CD4-positive, CD25-positive, alpha-beta regulatory T cell (primary cell): ENCODE measurements at regions not wholly inside any gene's neighbourhood (a gene's known extent, or its start where the extent isn't known, plus 50 kb on each side); places are given as distances from the start of the nearest gene placed in this dataset.

Source experiments
- ATAC-seq, 2 donors: fragments of 150-1000 bp; cut with Tn5 transposase; one replicate each; pipeline ENCODE4 v1.10.0; 2021; ENCODE audit warnings: low read depth in 2 of 2, moderate number of reproducible peaks in 2 of 2, moderate library complexity in 1 of 2
- DNase-seq, 3 donors: peaks; one replicate each; pipeline versions ENCODE4 v3.0.0 to v3.0.0-alpha.2; 2012 to 2022; ENCODE audit warnings: mixed read lengths in 1 of 3
- H3K27ac ChIP-seq: one replicate; pipeline ENCODE4 v1.7.0; 2013; ENCODE audit warnings: mild to moderate bottlenecking, low read length; ENCODE audit not compliant: insufficient read depth, poor library complexity, severe bottlenecking
- H3K27me3 ChIP-seq: one replicate; pipeline ENCODE4 v1.7.0; 2013; ENCODE audit warnings: low read length; ENCODE audit not compliant: control insufficient read depth, insufficient read depth
- H3K36me3 ChIP-seq: one replicate; pipeline ENCODE4 v1.7.0; 2013; ENCODE audit warnings: mild to moderate bottlenecking, low read length, moderate library complexity; ENCODE audit not compliant: control insufficient read depth, insufficient read depth
- H3K4me1 ChIP-seq: 2 replicates; pipeline ENCODE4 v1.7.0; 2013; ENCODE audit warnings: mild to moderate bottlenecking, low read length; ENCODE audit not compliant: insufficient read depth, control insufficient read depth, poor library complexity, severe bottlenecking
- H3K4me3 ChIP-seq: one replicate; pipeline ENCODE4 v1.7.0; 2013; ENCODE audit warnings: low read depth, mild to moderate bottlenecking, low read length, moderate library complexity
- H3K9me3 ChIP-seq, 2 experiments: 1 replicate in 1 of 2; 2 replicates in 1 of 2; pipeline ENCODE4 v1.7.0; 2013; ENCODE audit warnings: low read length in 2 of 2, mild to moderate bottlenecking in 1 of 2, moderate library complexity in 1 of 2; ENCODE audit not compliant: control insufficient read depth in 2 of 2
- H3K27ac Mint-ChIP-seq, 3 donors: one replicate each; pipeline ENCODE4 v1.8.0; 2020 to 2022; ENCODE audit warnings: mild to moderate bottlenecking in 3 of 3, mixed read lengths in 3 of 3, moderate library complexity in 2 of 3
- H3K27me3 Mint-ChIP-seq: one replicate; pipeline ENCODE4 v1.8.0; 2022; ENCODE audit warnings: mild to moderate bottlenecking, mixed read lengths
- H3K36me3 Mint-ChIP-seq: one replicate; pipeline ENCODE4 v1.8.0; 2020; ENCODE audit warnings: mixed read lengths
- H3K4me1 Mint-ChIP-seq, 4 donors: one replicate each; pipeline ENCODE4 v1.8.0; 2020 to 2022; ENCODE audit warnings: mixed read lengths in 4 of 4, mild to moderate bottlenecking in 1 of 4
- H3K4me3 Mint-ChIP-seq, 4 donors: one replicate each; pipeline ENCODE4 v1.8.0; 2020 to 2022; ENCODE audit warnings: mild to moderate bottlenecking in 4 of 4, mixed read lengths in 4 of 4, moderate library complexity in 3 of 4
- H3K9me3 Mint-ChIP-seq, 7 donors: one replicate each; pipeline ENCODE4 v1.8.0; 2020 to 2022; ENCODE audit warnings: mixed read lengths in 7 of 7, mild to moderate bottlenecking in 3 of 7, moderate library complexity in 2 of 7

DNA sequence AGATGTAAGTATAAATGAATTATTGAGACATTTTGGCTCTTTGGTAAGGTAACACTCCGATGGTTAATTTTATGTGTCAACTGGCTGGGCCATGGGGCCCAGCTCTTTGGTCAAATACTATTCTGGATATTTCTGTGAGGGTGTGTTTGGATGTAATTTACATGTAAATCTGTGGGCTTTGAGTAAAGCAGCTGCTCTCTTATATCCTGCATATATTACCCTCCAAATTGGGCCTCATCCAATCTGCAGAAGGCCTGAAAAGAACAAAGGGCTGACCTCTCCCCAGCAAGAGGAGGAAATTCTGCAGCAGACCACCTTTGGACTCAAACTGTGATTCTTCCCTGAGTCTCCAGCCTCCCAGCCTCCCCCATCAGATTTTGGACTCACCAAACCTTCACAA, 464.1 kb downstream of the PLCL1 start:
- no peaks in the 10 kb centered on the region for H3K9me3 ChIP-seq
- H3K36me3 ChIP-seq, result no peaks in the 10 kb centered on the region
- no peak overlapping the region for H3K27ac ChIP-seq
- Mint-ChIP-seq H3K4me3 (no peak overlapping the region), H3K27ac (no peak overlapping the region), H3K27me3 (peaks cover 5% of the 10 kb centered on the region), H3K4me1 (no peaks in the 10 kb centered on the region), H3K9me3 (peaks cover 0 to 2% (median 0%) of the 10 kb centered on the region in 7 donors), H3K36me3 (no peaks in the 10 kb centered on the region)
- no peak overlapping the region for H3K4me3 ChIP-seq
- H3K27me3 ChIP-seq, result peaks cover 11% of the 10 kb centered on the region
- ATAC-seq, result no peak
- H3K4me1 ChIP-seq, result no peaks in the 10 kb centered on the region
- no peak for DNase-seq

DNA sequence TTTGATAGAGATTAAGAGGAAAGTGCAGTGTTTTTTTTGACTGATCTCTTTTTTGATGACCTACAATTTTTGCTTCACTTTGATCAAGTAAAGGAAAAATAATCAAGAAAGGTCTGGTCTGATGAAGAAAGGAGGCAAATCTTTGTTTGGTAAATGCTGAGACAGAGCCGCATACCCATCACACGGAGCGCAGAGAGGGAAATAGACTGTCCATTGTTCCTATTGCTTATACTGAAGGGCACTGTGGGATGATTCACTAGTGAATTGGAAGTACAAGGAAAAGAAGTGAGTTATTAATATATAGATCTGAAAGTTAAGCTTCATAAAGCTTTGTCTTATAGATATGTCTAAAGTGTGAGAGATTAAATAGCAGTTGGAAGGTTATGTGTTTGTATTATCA, 455.1 kb downstream of the PLCL1 start:
- H3K9me3 Mint-ChIP-seq, result peaks cover 0 to 1% (median 0%) of the 10 kb centered on the region in 7 donors
- no peak overlapping the region for H3K27ac Mint-ChIP-seq

DNA sequence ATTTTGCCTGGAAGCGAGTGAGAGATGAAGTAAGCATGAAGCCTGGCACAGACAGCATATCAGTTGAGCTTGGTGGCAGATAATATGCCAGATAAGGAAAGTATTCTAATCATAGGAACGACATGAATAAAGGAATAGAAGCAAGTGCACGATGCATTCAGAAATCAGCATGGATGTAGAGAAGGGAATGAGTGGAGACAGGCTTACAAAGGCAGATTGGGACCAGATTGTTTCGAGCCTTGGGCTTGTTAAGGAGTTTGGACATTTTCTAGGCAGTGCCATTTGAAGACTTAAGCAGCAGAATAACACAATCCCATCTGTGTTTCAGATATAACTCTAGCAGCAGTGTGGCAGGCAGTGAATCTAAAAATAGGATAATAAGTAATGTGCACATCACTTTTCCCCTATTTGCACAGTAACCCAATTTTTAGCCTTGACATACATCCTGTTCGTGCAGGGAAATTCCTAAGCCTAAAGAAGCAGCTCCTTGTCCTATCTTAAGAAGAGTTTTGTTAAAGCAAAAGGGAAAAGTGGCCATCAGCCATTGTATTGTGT, 450.2 kb downstream of the PLCL1 start:
- Histone ChIP-seq H3K27me3 (peaks cover 17% of the 10 kb centered on the region), H3K9me3 (no peaks in the 10 kb centered on the region), H3K36me3 (no peaks in the 10 kb centered on the region), H3K4me1 (no peaks in the 10 kb centered on the region), H3K4me3 (no peak overlapping the region), H3K27ac (no peak overlapping the region)
- no peak for DNase-seq
- H3K27me3 Mint-ChIP-seq, result peaks cover 47% of the 10 kb centered on the region
- H3K4me3 Mint-ChIP-seq, result no peak overlapping the region
- no peaks in the 10 kb centered on the region for H3K36me3 Mint-ChIP-seq
- peaks cover 0 to 4% (median 0%) of the 10 kb centered on the region in 7 donors for H3K9me3 Mint-ChIP-seq
- ATAC-seq, result no peak
- no peaks in the 10 kb centered on the region for H3K4me1 Mint-ChIP-seq
- H3K27ac Mint-ChIP-seq, result no peak overlapping the region

More for the DNA sequence above, 455.1 kb downstream of the PLCL1 start:
- no peak for DNase-seq
- Histone ChIP-seq H3K27me3 (peaks cover 10% of the 10 kb centered on the region), H3K9me3 (no peaks in the 10 kb centered on the region), H3K4me3 (no peak overlapping the region), H3K4me1 (no peaks in the 10 kb centered on the region), H3K36me3 (no peaks in the 10 kb centered on the region), H3K27ac (no peak overlapping the region)
- Mint-ChIP-seq H3K4me3 (no peak overlapping the region), H3K4me1 (no peaks in the 10 kb centered on the region), H3K27me3 (peaks cover 16% of the 10 kb centered on the region), H3K36me3 (no peaks in the 10 kb centered on the region)
- ATAC-seq, result no peak

DNA sequence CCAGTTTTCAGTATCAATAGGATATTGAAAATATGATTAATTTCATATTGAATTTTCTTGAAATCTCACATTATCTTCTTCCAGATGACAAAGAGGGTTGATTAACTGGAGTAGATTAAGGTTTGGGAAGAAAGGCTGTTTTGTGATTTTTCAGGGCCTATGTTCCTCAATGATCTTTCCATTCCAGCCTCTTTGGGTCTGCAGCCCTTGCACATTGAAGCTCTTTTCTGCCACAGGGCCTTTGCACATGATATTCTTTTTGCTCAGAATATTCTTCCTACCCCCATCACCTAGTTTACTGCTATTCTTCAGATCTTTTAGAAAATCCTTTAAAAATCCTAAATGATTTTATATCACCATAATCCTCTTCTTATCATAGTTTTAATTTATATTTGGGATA, 449.6 kb downstream of the PLCL1 start:
- ATAC-seq (no peak), DNase-seq (no peak)
- no peaks in the 10 kb centered on the region for H3K36me3 ChIP-seq
- no peaks in the 10 kb centered on the region for H3K4me1 ChIP-seq
- no peaks in the 10 kb centered on the region for H3K36me3 Mint-ChIP-seq
- no peaks in the 10 kb centered on the region for H3K4me1 Mint-ChIP-seq
- no peak overlapping the region for H3K4me3 ChIP-seq
- H3K4me3 Mint-ChIP-seq, result no peak overlapping the region
- peaks cover 47% of the 10 kb centered on the region for H3K27me3 Mint-ChIP-seq
- peaks cover 17% of the 10 kb centered on the region for H3K27me3 ChIP-seq
- no peak overlapping the region for H3K27ac Mint-ChIP-seq
- H3K27ac ChIP-seq, result no peak overlapping the region
- H3K9me3 Mint-ChIP-seq, result peaks cover 0 to 4% (median 0%) of the 10 kb centered on the region in 7 donors
- no peaks in the 10 kb centered on the region for H3K9me3 ChIP-seq

DNA sequence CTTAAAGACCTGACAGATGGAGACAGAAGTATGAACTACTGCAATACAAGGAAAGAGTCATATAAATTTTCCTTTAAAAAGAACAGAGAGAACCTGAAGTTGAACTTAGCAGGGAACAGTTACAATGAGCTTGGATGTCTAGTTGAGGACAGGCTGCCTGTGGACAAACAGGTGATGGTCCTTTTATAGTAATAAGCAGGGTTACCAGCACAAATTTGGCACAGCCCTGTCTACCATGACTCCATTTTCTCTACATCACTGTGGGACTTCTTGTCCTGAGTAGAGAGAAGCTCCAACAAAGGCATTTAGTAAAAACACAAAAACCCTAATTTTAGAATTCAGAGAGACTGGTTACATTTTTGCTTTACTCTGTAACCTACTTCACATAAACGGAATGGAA, 448.1 kb downstream of the PLCL1 start:
- H3K9me3 ChIP-seq, result no peaks in the 10 kb centered on the region
- H3K27ac Mint-ChIP-seq, result no peak overlapping the region

DNA sequence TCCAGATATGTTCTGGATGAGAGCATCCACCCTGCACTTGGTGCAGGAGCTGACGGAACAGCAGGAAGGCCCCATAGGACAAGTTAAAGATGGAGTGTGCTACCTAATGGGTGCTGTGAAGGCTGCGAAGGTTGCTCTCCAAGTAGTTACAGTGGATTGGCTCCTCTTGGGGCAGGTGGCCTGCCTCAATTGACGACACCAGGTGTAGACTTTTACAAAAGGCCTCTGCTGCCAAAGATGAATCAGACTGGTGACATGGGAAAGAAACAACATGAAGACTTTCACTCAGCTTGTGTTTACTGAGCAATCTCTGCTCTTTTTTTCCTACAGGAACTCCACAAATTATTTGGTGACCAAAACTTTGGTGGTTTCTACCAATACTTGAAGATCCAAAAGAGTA, 437.7 kb downstream of the PLCL1 start:
- DNase-seq (no peak), ATAC-seq (no peak)
- Mint-ChIP-seq H3K4me3 (no peak overlapping the region), H3K4me1 (no peaks in the 10 kb centered on the region), H3K36me3 (no peaks in the 10 kb centered on the region), H3K27me3 (peaks cover 20% of the 10 kb centered on the region), H3K27ac (no peak overlapping the region), H3K9me3 (no peaks in the 10 kb centered on the region)
- H3K9me3 ChIP-seq, result no peaks in the 10 kb centered on the region
- no peak overlapping the region for H3K27ac ChIP-seq
- no peak overlapping the region for H3K4me3 ChIP-seq
- H3K27me3 ChIP-seq, result peaks cover 17% of the 10 kb centered on the region
- H3K36me3 ChIP-seq, result no peaks in the 10 kb centered on the region
- no peaks in the 10 kb centered on the region for H3K4me1 ChIP-seq

More for the DNA sequence above, 448.1 kb downstream of the PLCL1 start:
- no peak overlapping the region for H3K27ac ChIP-seq
- DNase-seq, result no peak
- no peak overlapping the region for H3K4me3 ChIP-seq
- peaks cover 11% of the 10 kb centered on the region for H3K27me3 ChIP-seq
- H3K9me3 Mint-ChIP-seq, result peaks cover 0 to 4% (median 0%) of the 10 kb centered on the region in 7 donors
- ATAC-seq, result no peak
- peaks cover 43% of the 10 kb centered on the region for H3K27me3 Mint-ChIP-seq
- no peak overlapping the region for H3K4me3 Mint-ChIP-seq
- H3K4me1 ChIP-seq, result no peaks in the 10 kb centered on the region
- no peaks in the 10 kb centered on the region for H3K36me3 Mint-ChIP-seq
- H3K4me1 Mint-ChIP-seq, result no peaks in the 10 kb centered on the region
- no peaks in the 10 kb centered on the region for H3K36me3 ChIP-seq

DNA sequence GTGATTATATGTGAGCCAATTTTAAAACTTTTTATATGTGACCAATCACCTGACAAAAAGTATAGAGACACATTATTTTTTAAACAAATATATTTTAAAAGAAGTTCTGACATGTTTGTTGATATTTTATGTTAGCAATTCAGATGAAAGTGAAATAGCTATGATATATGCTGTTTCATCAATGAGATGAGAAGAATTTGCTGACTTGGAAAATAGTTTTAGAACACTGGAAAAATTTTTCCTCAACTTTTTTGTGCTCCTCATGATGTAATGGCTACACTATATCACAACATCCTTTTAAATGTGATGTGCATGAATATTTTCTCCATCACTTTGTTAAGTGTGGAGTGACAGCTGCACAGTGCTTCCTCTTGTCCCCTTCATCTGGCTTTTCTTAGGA, 434.0 kb downstream of the PLCL1 start:
- no peak overlapping the region for H3K4me3 ChIP-seq
- H3K9me3 Mint-ChIP-seq, result no peaks in the 10 kb centered on the region
- H3K4me1 ChIP-seq, result no peaks in the 10 kb centered on the region
- peaks cover 13% of the 10 kb centered on the region for H3K27me3 ChIP-seq
- no peak overlapping the region for H3K4me3 Mint-ChIP-seq
- no peaks in the 10 kb centered on the region for H3K36me3 Mint-ChIP-seq
- no peak overlapping the region for H3K27ac Mint-ChIP-seq
- DNase-seq, result no peak
- ATAC-seq, result no peak
- H3K36me3 ChIP-seq, result no peaks in the 10 kb centered on the region
- H3K4me1 Mint-ChIP-seq, result no peaks in the 10 kb centered on the region
- H3K9me3 ChIP-seq, result no peaks in the 10 kb centered on the region
- H3K27me3 Mint-ChIP-seq, result peaks cover 9% of the 10 kb centered on the region
- no peak overlapping the region for H3K27ac ChIP-seq

DNA sequence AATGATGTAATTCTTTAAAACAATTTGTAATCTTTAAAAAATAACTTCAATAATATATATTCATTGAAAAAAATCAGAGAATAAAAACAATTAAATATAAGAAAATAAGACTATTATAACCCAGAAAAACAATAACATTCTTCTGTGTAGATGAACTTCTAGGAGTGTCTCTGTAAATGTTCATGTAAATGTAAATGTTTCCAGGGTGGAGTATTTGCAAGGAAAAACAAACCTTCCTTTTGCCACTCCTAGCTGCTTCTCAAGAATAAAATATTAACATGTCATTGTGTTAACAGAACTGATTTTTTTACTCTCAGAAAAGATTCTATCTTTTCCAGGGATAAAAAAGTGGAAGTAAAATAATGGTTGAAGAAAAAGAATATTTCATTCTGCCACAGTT, 431.9 kb downstream of the PLCL1 start:
- Mint-ChIP-seq H3K9me3 (no peaks in the 10 kb centered on the region), H3K36me3 (no peaks in the 10 kb centered on the region), H3K27ac (no peak overlapping the region), H3K27me3 (peaks cover 20% of the 10 kb centered on the region), H3K4me1 (no peaks in the 10 kb centered on the region), H3K4me3 (no peak overlapping the region)
- Histone ChIP-seq H3K9me3 (no peaks in the 10 kb centered on the region), H3K27ac (no peak overlapping the region), H3K4me3 (no peak overlapping the region), H3K27me3 (peaks cover 16% of the 10 kb centered on the region), H3K4me1 (no peaks in the 10 kb centered on the region), H3K36me3 (no peaks in the 10 kb centered on the region)
- ATAC-seq (no peak), DNase-seq (no peak)
